Lower leg skin (tissue), 3 donors: ENCODE measurements at regions not wholly inside any gene's neighbourhood (a gene's known extent, or its start where the extent isn't known, plus 50 kb on each side); places are given as distances from the start of the nearest gene placed in this dataset.

Experiments
- POLR2A ChIP-seq, 2 donors: fragments of 450-650 bp; IDR thresholded peaks; one replicate each; pipeline ENCODE4 v1.6.1; 2016 to 2017; ENCODE audit warnings: antibody characterized with exemption in 2 of 2, mild to moderate bottlenecking in 1 of 2, moderate library complexity in 1 of 2
- TF ChIP-seq, protein P1 (sequence below), 3 donors: fragments of 450-650 bp; IDR thresholded peaks; one replicate each; pipeline ENCODE4 v1.5.1; 2016; ENCODE audit warnings: antibody characterized with exemption in 3 of 3, mild to moderate bottlenecking in 3 of 3, moderate library complexity in 2 of 3

DNA sequence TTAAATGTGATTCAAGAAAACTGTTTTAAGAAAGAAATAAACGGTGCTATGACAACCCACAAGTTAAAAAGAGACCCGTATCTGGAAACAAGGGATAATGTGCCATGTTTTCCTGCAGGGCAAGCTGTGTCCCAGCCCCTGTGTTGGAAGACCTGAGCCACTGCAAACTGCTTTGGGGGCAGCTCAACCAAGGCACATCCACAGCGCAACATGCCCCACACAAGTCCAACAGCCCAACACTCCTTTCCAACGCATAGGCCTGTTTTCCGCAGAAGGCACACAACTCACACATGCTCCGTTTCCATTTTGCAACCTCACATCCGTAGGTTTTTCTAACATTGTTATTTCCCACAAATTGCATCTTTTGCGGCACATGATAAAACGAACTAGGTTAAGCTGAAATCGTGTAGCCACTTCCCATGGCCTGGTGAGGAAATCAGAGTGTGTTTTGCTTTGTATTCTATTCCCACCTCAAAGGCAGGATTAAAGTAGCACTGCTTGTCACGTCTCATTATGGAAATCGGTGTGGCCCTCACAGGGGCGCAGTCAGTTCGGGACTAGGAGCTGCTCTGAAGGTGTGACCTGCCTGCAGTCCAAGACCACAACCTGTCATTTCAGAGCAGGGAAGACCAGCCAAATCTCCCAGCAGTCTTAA is 50.5 kb upstream of the ZNF516 start:
- TF ChIP-seq, protein P1, sequence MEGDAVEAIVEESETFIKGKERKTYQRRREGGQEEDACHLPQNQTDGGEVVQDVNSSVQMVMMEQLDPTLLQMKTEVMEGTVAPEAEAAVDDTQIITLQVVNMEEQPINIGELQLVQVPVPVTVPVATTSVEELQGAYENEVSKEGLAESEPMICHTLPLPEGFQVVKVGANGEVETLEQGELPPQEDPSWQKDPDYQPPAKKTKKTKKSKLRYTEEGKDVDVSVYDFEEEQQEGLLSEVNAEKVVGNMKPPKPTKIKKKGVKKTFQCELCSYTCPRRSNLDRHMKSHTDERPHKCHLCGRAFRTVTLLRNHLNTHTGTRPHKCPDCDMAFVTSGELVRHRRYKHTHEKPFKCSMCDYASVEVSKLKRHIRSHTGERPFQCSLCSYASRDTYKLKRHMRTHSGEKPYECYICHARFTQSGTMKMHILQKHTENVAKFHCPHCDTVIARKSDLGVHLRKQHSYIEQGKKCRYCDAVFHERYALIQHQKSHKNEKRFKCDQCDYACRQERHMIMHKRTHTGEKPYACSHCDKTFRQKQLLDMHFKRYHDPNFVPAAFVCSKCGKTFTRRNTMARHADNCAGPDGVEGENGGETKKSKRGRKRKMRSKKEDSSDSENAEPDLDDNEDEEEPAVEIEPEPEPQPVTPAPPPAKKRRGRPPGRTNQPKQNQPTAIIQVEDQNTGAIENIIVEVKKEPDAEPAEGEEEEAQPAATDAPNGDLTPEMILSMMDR (IDR thresholded peaks at IDR 0.05) = no peak
- TF ChIP-seq POLR2A (IDR thresholded peaks at IDR 0.05) = no peak
